Prostate gland (tissue), 2 donors: ENCODE measurements at regions not wholly inside any gene's neighbourhood (a gene's known extent, or its start where the extent isn't known, plus 50 kb on each side); places are given as distances from the start of the nearest gene placed in this dataset.
A peak's percentile ranks its signal among the peaks of the same experiment; 100 is the strongest.

Source experiments
- DNase-seq: peaks from one replicate; pipeline ENCODE4 v3.0.0-alpha.2; 2019; ENCODE audit warnings: low spot score
- H3K27ac ChIP-seq, 2 donors: fragments of 200-600 bp; sonication (generic); 2 replicates each; pipeline ENCODE4 v1.5.1; 2017 to 2019
- H3K27me3 ChIP-seq: fragments of 200-600 bp; sonication (generic); replicated peaks from 2 replicates; pipeline ENCODE4 v1.5.1; 2019; ENCODE audit not compliant: insufficient read depth
- H3K36me3 ChIP-seq, 2 donors: fragments of 200-600 bp; sonication (generic); 1 replicate in 1 of 2; 2 replicates in 1 of 2; pipeline versions ENCODE4 v1.5.1 to v1.8.1; 2017 to 2019
- H3K4me1 ChIP-seq: fragments of 200-600 bp; sonication (generic); replicated peaks from 2 replicates; pipeline ENCODE4 v1.5.1; 2019
- H3K4me3 ChIP-seq, 2 donors: fragments of 200-600 bp; sonication (generic); 2 replicates each; pipeline ENCODE4 v1.5.1; 2017 to 2019
- H3K9me3 ChIP-seq: fragments of 200-600 bp; sonication (generic); 2 replicates; pipeline ENCODE4 v1.5.1; 2017
- CTCF ChIP-seq, 4 experiments: fragments of 200-600 bp in 2 of 4; fragments of 450-650 bp in 2 of 4; sonication (generic) in 2 of 4; IDR thresholded peaks; 1 replicate in 3 of 4; 2 replicates in 1 of 4; pipeline ENCODE4 v1.5.1; 2016 to 2019; ENCODE audit warnings: antibody characterized with exemption in 4 of 4, mild to moderate bottlenecking in 2 of 4, moderate library complexity in 2 of 4
- POLR2A ChIP-seq: fragments of 450-650 bp; IDR thresholded peaks from one replicate; pipeline ENCODE4 v1.6.1; 2016; ENCODE audit warnings: antibody characterized with exemption, mild to moderate bottlenecking
- POLR2AphosphoS5 ChIP-seq: sonication (generic); formaldehyde crosslinking; IDR thresholded peaks from one replicate; pipeline ENCODE4 v1.6.1; 2017; ENCODE audit warnings: antibody characterized with exemption
- WGBS: methylation state at CpG from one replicate; pipeline ENCODE4 v1.1.5; 2018; 5-methylcytosine and 5-hydroxymethylcytosine counted together
- intact Hi-C: fragments of 100-400 bp; cut with DNase I; formaldehyde crosslinking; loops from one replicate; pipeline ENCODE4 v1.14.2; 2022

GRCh38 chr13:73547239-73547638 lies 488.4 kb downstream of the KLF5 start:
- Histone ChIP-seq H3K4me3 (no peak overlapping the region), H3K27me3 (no peaks in the 10 kb centered on the region), H3K27ac (no peak overlapping the region), H3K9me3 (no peaks in the 10 kb centered on the region), H3K36me3 (no peaks in the 10 kb centered on the region), H3K4me1 (no peaks in the 10 kb centered on the region)
- intact Hi-C loops: no loop called here
- DNase-seq: no peak
- TF ChIP-seq POLR2A (no peak), CTCF (IDR thresholded peaks at IDR 0.05) (no peak), POLR2AphosphoS5 (no peak)
- 64% methylated on average over 1 of the region's 1 CpG for WGBS

GRCh38 chr13:73544175-73544574 lies 485.4 kb downstream of the KLF5 start:
- DNase-seq: no peak
- TF ChIP-seq POLR2AphosphoS5: no peak
- no peak for TF ChIP-seq CTCF (IDR thresholded peaks at IDR 0.05)
- TF ChIP-seq POLR2A: no peak
- intact Hi-C loops: no loop called here
- H3K27me3 ChIP-seq: no peaks in the 10 kb centered on the region
- H3K4me3 ChIP-seq: no peak overlapping the region
- WGBS: 93% methylated on average over 1 of the region's 1 CpG
- no peak overlapping the region for H3K27ac ChIP-seq
- H3K36me3 ChIP-seq: no peaks in the 10 kb centered on the region
- H3K4me1 ChIP-seq: no peaks in the 10 kb centered on the region
- H3K9me3 ChIP-seq: no peaks in the 10 kb centered on the region

- no peaks in the 10 kb centered on the region for H3K27me3 ChIP-seq
- intact Hi-C loops: no loop called here
- peak; percentile 7 for DNase-seq
- H3K27ac ChIP-seq: no peak overlapping the region
- H3K4me3 ChIP-seq: no peak overlapping the region
- no peaks in the 10 kb centered on the region for H3K36me3 ChIP-seq
- no peaks in the 10 kb centered on the region for H3K4me1 ChIP-seq
- no peaks in the 10 kb centered on the region for H3K9me3 ChIP-seq
- TF ChIP-seq POLR2A: no peak
- no peak for TF ChIP-seq POLR2AphosphoS5
- no peak for TF ChIP-seq CTCF (IDR thresholded peaks at IDR 0.05)
Observed at GRCh38 chr13:73542446-73542845, 483.6 kb downstream of the KLF5 start.

GRCh38 chr13:73536865-73537264 lies 478.1 kb downstream of the KLF5 start:
- no peaks in the 10 kb centered on the region for H3K27me3 ChIP-seq
- intact Hi-C loops: no loop called here
- WGBS: 51% methylated on average over 4 of the region's 4 CpGs
- no peak overlapping the region for H3K27ac ChIP-seq
- TF ChIP-seq POLR2A (no peak), POLR2AphosphoS5 (no peak), CTCF (IDR thresholded peaks at IDR 0.05) (no peak)
- H3K4me3 ChIP-seq: no peak overlapping the region
- no peak for DNase-seq
- H3K9me3 ChIP-seq: no peaks in the 10 kb centered on the region
- no peaks in the 10 kb centered on the region for H3K4me1 ChIP-seq
- no peaks in the 10 kb centered on the region for H3K36me3 ChIP-seq

- no peak overlapping the region for H3K27ac ChIP-seq
- intact Hi-C loops: no loop called here
Observed at GRCh38 chr13:73535341-73535740, 476.5 kb downstream of the KLF5 start.

More at GRCh38 chr13:73535341-73535740, 476.5 kb downstream of the KLF5 start:
- no peak for DNase-seq
- Histone ChIP-seq H3K27me3 (no peaks in the 10 kb centered on the region), H3K9me3 (no peaks in the 10 kb centered on the region), H3K36me3 (no peaks in the 10 kb centered on the region), H3K4me3 (no peak overlapping the region), H3K4me1 (no peaks in the 10 kb centered on the region)
- no peak for TF ChIP-seq POLR2A
- TF ChIP-seq POLR2AphosphoS5: no peak
- no peak for TF ChIP-seq CTCF (IDR thresholded peaks at IDR 0.05)
- 87% methylated on average over 6 of the region's 6 CpGs for WGBS
